Natural killer cell (primary cell): ENCODE measurements at regions not wholly inside any gene's neighbourhood (a gene's known extent, or its start where the extent isn't known, plus 50 kb on each side); places are given as distances from the start of the nearest gene placed in this dataset.

Source experiments
- ATAC-seq, 3 donors: fragments of 150-1000 bp in 2 of 3; fragments of 200-7000 bp in 1 of 3; cut with Tn5 transposase; 1 replicate in 1 of 3; 2 replicates in 2 of 3; pipeline ENCODE4 v1.10.0; 2021; ENCODE audit warnings: mild to moderate bottlenecking in 2 of 3, moderate library complexity in 2 of 3
- DNase-seq, 2 donors: peaks; one replicate each; pipeline versions ENCODE4 v3.0.0 to v3.0.0-alpha.2; 2013 to 2021; ENCODE audit warnings: mixed read lengths in 1 of 2
- H3K27ac ChIP-seq: one replicate; pipeline ENCODE4 v1.5.1; 2013; ENCODE audit warnings: mild to moderate bottlenecking, low read length
- H3K27me3 ChIP-seq: one replicate; pipeline ENCODE4 v1.6.1; 2013; ENCODE audit warnings: low read length; ENCODE audit not compliant: control insufficient read depth, insufficient read depth
- H3K36me3 ChIP-seq: one replicate; pipeline ENCODE4 v1.6.1; 2013; ENCODE audit warnings: low read length; ENCODE audit not compliant: control insufficient read depth, insufficient read depth
- H3K4me1 ChIP-seq: one replicate; pipeline ENCODE4 v1.6.1; 2013; ENCODE audit warnings: low read length; ENCODE audit not compliant: control insufficient read depth, insufficient read depth
- H3K4me3 ChIP-seq: one replicate; pipeline ENCODE4 v1.5.1; 2013; ENCODE audit warnings: low read length
- H3K9me3 ChIP-seq: one replicate; pipeline ENCODE4 v1.6.1; 2013; ENCODE audit warnings: low read length; ENCODE audit not compliant: control insufficient read depth, insufficient read depth
- H3K27ac Mint-ChIP-seq, 2 donors: one replicate each; pipeline ENCODE4 v1.8.0; 2022; ENCODE audit warnings: mild to moderate bottlenecking in 2 of 2, mixed read lengths in 2 of 2, moderate library complexity in 1 of 2
- H3K27me3 Mint-ChIP-seq, 2 donors: one replicate each; pipeline ENCODE4 v1.8.0; 2022; ENCODE audit warnings: low read depth in 2 of 2, mixed read lengths in 2 of 2
- H3K36me3 Mint-ChIP-seq: one replicate; pipeline ENCODE4 v1.8.0; 2022; ENCODE audit warnings: mixed read lengths
- H3K4me1 Mint-ChIP-seq, 2 donors: one replicate each; pipeline ENCODE4 v1.8.0; 2022; ENCODE audit warnings: mixed read lengths in 2 of 2
- H3K4me3 Mint-ChIP-seq: one replicate; pipeline ENCODE4 v1.8.0; 2022; ENCODE audit warnings: mild to moderate bottlenecking, moderate library complexity, mixed read lengths
- H3K9me3 Mint-ChIP-seq, 2 donors: one replicate each; pipeline ENCODE4 v1.8.0; 2022; ENCODE audit warnings: mixed read lengths in 2 of 2
- CTCF ChIP-seq: fragments of 200-600 bp; IDR thresholded peaks from one replicate; pipeline ENCODE4 v1.8.0; 2022; ENCODE audit warnings: antibody characterized with exemption
- WGBS: methylation state at CpG from one replicate; pipeline ENCODE4 v1.1.7; 2013; ENCODE audit warnings: missing lambda C conversion rate; ENCODE audit not compliant: insufficient coverage; 5-methylcytosine and 5-hydroxymethylcytosine counted together
- intact Hi-C: fragments of 100-400 bp; cut with micrococcal nuclease; formaldehyde crosslinking; loops from one replicate; pipeline ENCODE4 v1.14.2; 2022

- Mint-ChIP-seq H3K9me3 (no peaks in the 10 kb centered on the region), H3K27ac (no peak overlapping the region), H3K4me1 (no peaks in the 10 kb centered on the region), H3K27me3 (peaks cover 2 to 5% of the 10 kb centered on the region in 2 donors), H3K36me3 (no peaks in the 10 kb centered on the region), H3K4me3 (no peak overlapping the region)
- H3K27ac ChIP-seq: no peak overlapping the region
- ATAC-seq (no peak), DNase-seq (no peak)
- intact Hi-C loops: no loop called here
- no peaks in the 10 kb centered on the region for H3K27me3 ChIP-seq
- 86% methylated on average over 16 of the region's 16 CpGs for WGBS
- no peak overlapping the region for H3K4me3 ChIP-seq
- no peaks in the 10 kb centered on the region for H3K9me3 ChIP-seq
- no peaks in the 10 kb centered on the region for H3K4me1 ChIP-seq
- no peak for TF ChIP-seq CTCF
- H3K36me3 ChIP-seq: no peaks in the 10 kb centered on the region
Measured at GRCh38 chr1:234550341-234551031, 59.5 kb downstream of the IRF2BP2 start.

GRCh38 chr1:234549447-234550021 lies 60.4 kb downstream of the IRF2BP2 start:
- no peaks in the 10 kb centered on the region for H3K36me3 Mint-ChIP-seq
- no peak overlapping the region for H3K27ac Mint-ChIP-seq
- Histone ChIP-seq H3K9me3 (no peaks in the 10 kb centered on the region), H3K4me1 (no peaks in the 10 kb centered on the region), H3K36me3 (no peaks in the 10 kb centered on the region), H3K27me3 (no peaks in the 10 kb centered on the region), H3K27ac (no peak overlapping the region), H3K4me3 (no peak overlapping the region)
- no peaks in the 10 kb centered on the region for H3K4me1 Mint-ChIP-seq
- TF ChIP-seq CTCF: no peak
- 92% methylated on average over 10 of the region's 10 CpGs for WGBS
- no peak overlapping the region for H3K4me3 Mint-ChIP-seq
- intact Hi-C loops: no loop called here
- H3K9me3 Mint-ChIP-seq: no peaks in the 10 kb centered on the region
- DNase-seq (no peak), ATAC-seq (no peak)
- H3K27me3 Mint-ChIP-seq: peaks cover 6 to 13% of the 10 kb centered on the region in 2 donors

- no peak overlapping the region for H3K27ac ChIP-seq
- 69% methylated on average over 6 of the region's 6 CpGs for WGBS
- DNase-seq: no peak
- no peaks in the 10 kb centered on the region for H3K36me3 ChIP-seq
- H3K27me3 ChIP-seq: no peaks in the 10 kb centered on the region
- H3K9me3 ChIP-seq: no peaks in the 10 kb centered on the region
- Mint-ChIP-seq H3K27me3 (peaks cover 6 to 19% of the 10 kb centered on the region in 2 donors), H3K27ac (no peak overlapping the region), H3K9me3 (no peaks in the 10 kb centered on the region), H3K4me3 (no peak overlapping the region), H3K4me1 (no peaks in the 10 kb centered on the region), H3K36me3 (no peaks in the 10 kb centered on the region)
- no peak overlapping the region for H3K4me3 ChIP-seq
- no peak for TF ChIP-seq CTCF
- intact Hi-C loops: no loop called here
- no peak for ATAC-seq
- H3K4me1 ChIP-seq: no peaks in the 10 kb centered on the region
Measured at GRCh38 chr1:234546890-234547788, 62.8 kb downstream of the IRF2BP2 start.
